ENCODE measurements at regions not wholly inside any gene's neighbourhood (a gene's known extent, or its start where the extent isn't known, plus 50 kb on each side); places are given as distances from the start of the nearest gene placed in this dataset.

DNA sequence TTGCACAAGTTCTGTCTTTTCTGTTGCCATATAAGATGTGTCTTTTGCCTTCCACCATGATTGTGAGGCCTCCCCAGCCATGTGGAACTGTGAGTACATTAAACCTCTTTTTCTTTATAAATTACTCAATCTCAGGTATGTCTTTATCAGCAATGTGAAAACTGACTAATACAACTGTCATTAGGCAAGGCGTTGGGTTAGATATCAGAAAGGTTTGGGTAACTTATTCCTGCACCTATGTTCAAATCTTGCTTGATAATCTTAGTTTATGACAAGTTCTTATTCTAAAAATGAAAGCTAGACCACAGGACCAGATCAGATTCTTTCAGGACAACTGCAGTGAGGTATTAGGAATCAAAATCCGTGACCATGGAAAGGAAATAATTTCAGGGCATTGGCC, 160.6 kb upstream of the BDNF start:
- DNase-seq (ENCODE audit: low read depth, low spot score), result no peak

- no peak for DNase-seq (ENCODE audit: low read depth, low spot score)
Observed at GRCh38 chr11:27858866-27859265, 158.6 kb upstream of the BDNF start.

GRCh38 chr11:27857588-27857987, 157.3 kb upstream of the BDNF start:
- DNase-seq (ENCODE audit: low read depth, low spot score), result no peak

GRCh38 chr11:27857014-27857413, 156.8 kb upstream of the BDNF start:
- DNase-seq (ENCODE audit: low read depth, low spot score), result no peak

- DNase-seq (ENCODE audit: low read depth, low spot score), result no peak
Observed at GRCh38 chr11:27848423-27848822, 148.2 kb upstream of the BDNF start.

- DNase-seq (ENCODE audit: low read depth, low spot score), result no peak
Observed at GRCh38 chr11:27847496-27847895, 147.2 kb upstream of the BDNF start.

DNA sequence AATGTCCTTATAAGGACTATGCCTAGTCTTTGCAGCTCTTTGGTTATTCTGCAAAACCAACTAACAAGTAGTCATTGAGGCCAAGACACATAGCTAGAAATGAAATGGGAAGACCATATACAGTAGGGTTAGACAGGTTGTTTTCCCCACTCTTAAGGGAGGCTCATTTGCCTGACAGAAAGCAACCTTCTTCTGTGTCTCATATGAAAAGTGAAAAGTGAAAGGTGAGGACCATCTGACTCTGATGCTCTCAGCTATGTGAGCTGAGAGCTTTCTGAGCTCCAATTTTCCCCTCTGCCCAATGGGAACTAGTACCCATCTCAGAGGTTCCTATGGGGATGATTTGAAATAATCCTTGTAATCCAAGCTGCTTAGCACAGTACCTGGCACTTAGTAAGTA, 142.0 kb upstream of the BDNF start:
- no peak for DNase-seq (ENCODE audit: low read depth, low spot score)

- no peak for DNase-seq (ENCODE audit: low read depth, low spot score)
Observed at GRCh38 chr11:27841023-27841422, 140.8 kb upstream of the BDNF start.

DNA sequence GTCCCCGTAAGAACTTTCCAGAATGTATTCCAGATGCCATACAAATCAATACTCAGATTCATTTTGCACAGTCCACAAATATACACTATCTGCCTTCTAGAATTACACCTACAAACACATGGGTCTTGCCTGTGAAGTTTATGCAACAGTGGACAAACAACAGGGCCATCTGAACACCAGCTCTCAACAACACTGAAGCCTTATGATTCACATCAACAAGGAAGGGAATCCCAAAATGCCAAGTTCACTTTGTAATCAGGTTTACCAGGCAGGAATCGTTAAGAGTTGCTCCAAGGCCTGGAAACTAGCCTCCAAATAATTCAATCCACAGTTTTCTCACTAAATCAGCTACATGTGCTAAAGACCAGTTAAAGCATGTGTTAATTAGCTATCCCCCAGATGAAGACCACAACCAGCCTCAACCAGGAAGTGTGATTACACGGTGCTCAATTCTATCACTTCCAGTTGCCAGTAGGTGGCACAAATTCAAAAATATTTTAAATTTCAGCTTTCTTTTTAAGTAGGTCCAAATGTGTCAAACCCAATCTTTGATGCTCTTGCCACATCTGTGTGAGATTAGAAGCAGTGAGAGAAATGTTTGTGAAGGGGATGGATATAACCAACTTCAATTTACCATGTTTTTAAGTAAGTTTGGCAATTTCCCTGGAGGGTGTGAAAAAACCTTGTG, 139.1 kb upstream of the BDNF start:
- no peak for DNase-seq (ENCODE audit: low read depth, low spot score)

GRCh38 chr11:27838674-27839073, 138.4 kb upstream of the BDNF start:
- DNase-seq (ENCODE audit: low read depth, low spot score), result no peak

- no peak for DNase-seq (ENCODE audit: low read depth, low spot score)
Observed at GRCh38 chr11:27837895-27838563, 137.8 kb upstream of the BDNF start.

DNA sequence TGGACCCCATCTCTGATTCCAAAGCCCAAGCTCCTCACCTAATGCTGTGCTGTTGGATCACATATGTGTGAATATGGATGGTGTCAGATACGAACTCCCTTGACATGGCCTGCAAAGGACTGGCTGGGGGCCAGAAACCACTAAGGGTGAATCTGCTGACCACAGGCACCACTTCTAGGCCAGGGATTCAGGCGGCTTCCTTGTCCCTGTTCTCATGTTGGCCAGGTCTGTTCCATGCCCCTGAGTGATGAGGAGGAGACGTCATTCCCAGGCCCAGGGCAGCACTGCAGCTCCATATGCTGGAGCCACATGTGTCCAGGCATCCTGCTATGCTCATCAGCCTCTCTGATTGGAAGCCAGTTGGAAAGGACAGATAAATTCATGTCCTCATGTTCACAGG, 130.0 kb upstream of the BDNF start:
- no peak for DNase-seq (ENCODE audit: low read depth, low spot score)

DNA sequence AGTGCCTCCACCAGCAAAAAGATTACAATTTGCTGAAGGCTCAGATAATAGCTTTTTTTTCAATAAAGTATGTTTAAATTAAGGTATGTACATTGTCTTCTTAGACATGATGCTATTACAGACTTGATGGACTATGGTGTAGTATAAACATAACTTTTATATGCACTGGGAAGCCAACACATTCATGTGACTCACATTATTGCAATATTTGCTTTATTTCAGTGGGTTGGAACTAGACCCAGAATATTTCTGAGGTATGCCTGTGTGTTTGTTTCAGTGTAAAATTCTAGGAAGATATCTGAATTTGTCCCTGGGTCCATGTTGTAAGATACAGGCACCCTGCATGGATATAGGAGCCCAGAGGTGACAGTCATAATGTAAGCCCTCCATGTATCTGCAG, 120.0 kb upstream of the BDNF start:
- no peak for DNase-seq (ENCODE audit: low read depth, low spot score)

DNA sequence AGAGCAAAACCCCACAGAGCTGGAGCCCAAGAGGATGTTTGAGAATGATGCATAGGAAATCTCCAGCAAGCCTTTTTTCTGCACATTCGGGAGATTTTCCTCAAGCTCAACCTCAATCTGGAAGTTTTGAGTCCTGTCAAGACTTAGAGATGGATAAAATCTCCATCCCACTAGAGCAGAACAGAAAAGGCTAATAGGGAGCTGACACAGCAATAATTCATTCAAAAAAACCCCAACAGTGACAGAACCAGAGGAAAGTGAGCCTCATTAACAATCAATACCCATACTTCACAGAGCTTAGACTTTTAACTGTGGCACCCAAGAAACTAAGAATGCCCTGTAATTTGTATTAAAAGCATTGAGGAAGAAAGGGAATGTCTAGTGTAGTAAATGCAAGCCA, 115.9 kb upstream of the BDNF start:
- DNase-seq (ENCODE audit: low read depth, low spot score), result no peak

DNA sequence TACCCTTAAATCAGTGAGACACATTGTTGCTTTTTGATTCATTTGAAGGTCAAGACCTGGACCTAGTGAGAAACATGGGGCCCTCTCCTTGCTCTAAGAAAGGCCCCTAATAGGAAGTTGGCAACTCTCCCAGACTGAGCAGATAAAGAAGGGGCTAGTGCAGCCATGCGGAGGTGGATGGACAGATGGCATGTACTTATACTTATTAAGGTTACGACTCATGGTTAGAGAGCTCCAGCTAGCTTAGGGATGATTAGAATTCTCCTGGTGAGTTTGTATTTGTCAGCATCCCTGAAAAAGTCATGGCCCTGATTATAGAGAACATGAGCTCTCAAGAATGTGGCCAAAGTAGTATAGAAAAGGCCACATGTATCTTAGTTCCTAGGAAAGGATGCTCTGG, 112.1 kb upstream of the BDNF start:
- no peak for DNase-seq (ENCODE audit: low read depth, low spot score)

GRCh38 chr11:27807596-27807995, 107.3 kb upstream of the BDNF start:
- DNase-seq (ENCODE audit: low read depth, low spot score), result no peak

DNA sequence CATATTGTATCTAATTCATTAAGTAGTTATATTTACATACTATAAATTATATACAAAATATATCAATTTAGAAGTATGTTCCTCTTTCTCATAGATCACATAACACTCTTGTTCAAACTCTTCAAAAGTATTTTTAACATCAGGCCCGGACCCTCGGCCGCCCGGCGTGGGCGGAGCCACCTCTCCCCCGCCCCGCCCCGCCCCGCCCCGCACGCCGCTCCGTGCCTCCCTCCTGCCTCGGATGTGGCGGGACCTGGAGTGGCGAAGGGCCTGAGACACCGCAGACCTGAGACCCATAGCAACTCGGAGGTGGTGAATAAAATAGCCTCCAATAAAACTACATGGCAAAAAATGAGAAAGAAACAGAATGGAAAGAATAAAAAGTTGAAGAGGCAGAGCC, 105.9 kb upstream of the BDNF start:
- no peak for DNase-seq (ENCODE audit: low read depth, low spot score)

DNA sequence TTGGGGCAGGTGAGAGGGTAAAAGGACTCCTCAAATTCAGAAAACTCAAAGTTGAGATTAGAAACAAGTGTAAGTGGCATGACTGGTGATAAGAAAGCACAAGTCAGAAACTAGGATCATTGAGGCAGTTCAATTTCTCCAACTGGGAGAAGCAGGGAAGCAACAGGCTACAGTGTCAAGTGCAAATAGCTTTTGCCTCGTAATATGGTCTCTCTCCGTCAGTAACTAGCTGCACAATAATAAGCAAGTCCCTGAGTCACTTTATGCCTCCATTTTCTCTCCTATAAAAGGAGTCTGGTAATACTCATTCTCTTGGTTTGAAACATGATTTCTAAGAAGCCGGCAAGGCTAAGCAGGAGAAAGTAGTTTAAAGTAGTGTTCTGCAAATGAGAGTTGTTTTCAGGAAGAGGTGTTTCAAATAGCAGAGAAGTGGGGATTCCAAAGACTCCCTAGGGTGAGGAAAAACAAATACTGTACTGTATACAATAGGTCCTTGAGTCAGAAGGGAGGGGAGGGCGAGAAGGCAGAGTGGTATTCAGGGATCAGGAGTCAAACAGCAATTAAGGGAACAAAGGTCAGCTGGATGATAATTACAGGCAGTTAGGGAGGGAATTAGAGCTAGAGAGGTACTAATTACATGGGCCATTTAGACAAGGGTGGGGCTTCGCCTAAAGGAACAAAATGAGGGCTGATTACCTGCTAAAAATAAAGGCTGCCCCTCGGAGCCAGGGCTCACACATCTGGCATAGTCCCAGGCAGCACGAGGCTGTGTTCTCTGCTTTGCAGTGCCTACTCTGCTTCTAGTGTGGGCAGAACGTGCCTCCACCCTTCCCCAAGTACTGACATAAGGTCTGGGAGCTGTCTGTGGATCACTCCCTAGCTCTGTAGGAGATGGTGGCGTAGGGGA, 96.0 kb upstream of the BDNF start:
- DNase-seq (ENCODE audit: low read depth, low spot score), result no peak

GRCh38 chr11:27786864-27787263, 86.6 kb upstream of the BDNF start:
- DNase-seq (ENCODE audit: low read depth, low spot score), result no peak

GRCh38 chr11:27786331-27786730, 86.1 kb upstream of the BDNF start:
- no peak for DNase-seq (ENCODE audit: low read depth, low spot score)

DNA sequence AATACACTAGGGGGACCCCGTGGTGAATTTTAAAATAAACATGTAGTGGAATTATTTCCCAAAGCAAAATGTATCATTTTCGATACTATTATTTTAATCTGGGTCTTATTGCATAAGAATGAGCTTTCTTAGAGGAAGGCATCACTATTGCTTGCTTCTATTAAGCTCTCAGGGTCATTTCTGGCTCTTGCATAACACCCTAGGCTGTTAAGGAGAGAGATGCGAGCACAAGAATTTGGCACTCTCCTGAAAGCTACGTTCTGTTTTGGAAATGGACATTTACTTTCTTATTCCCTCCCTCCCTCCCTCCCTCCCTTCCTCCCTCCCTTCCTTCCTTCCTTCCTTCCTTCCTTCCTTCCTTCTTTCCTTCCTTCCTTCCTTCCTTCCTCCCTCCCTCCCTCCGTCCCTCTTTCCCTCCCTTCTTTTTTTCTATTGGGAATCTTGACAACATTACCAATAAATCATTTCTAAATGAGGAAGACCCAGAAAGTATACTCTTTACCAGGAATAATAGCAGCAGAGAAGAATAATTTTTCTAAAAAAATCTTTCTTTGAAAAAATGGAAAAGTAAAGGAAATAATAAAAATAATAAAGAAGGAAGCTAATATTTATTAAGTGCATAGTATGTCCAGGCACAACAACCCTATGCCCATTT, 83.6 kb upstream of the BDNF start:
- no peak for DNase-seq (ENCODE audit: low read depth, low spot score)

DNA sequence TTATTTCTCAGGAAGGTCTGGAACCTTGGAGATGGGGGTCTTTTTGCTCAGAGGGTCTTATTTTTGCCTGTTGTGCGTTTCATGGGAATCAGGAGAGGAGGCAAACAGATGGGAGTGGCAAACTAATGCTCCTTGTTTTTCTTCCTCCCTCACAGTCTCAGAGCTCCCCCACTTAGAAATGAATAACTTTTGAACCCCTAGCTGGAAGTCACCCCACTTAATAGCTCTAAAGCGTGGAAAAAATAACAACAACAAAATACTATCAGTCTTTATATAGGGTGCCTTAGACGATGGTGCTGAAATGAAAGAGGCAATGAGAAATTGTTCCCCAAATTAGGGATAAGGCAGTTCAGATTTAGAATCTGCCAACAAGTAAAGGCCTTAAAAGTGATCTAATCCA, 76.8 kb upstream of the BDNF start:
- DNase-seq (ENCODE audit: low read depth, low spot score), result no peak
